SIG-M5 treated with dmso at 0.1 percent for 504 hours (cell line): ENCODE measurements at regions not wholly inside any gene's neighbourhood (a gene's known extent, or its start where the extent isn't known, plus 50 kb on each side); places are given as distances from the start of the nearest gene placed in this dataset.

Source experiments
- DNase-seq: peaks from one replicate; lab custom pipeline; 2025; ENCODE audit not compliant: unreplicated experiment; lab: John Stamatoyannopoulos, UW

DNA sequence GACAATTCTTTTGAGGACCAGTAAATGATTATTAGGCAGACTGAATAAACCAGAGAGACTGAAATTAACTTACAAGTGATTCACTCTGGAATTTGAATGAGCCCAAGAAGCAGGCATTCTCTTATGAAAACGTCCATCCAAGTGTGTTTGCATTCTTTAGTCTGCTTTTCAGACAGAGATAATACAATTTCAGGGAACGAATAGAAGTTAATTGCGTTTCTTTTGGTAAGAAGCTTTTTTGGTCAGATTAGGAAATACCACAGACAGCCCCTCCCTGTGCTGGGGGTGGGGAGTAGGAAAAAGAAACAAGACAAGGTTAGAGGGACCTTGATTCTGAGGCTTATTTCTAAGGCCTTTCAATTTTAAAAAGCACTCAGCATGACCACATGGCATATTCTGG, 874.4 kb downstream of the SUCLG1 start:
- no peak for DNase-seq

DNA sequence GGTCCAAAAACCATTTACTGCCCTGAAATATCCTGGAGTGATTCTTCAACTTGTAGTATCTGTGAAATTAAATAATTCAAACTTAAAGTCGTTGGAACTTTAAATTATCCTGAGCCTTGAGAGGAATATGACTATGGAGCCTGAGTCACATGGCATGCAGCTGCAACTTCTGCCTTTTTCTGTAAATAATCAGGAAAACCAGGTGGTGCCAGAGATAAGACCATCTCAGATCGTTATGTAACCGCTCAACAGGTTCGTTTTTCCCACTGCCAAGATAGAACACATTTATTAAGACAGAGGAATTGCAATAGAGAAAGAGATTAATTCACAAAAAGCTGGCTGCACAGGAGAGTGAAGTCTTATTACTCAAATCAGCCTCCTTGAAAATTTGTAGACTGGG, 876.5 kb downstream of the SUCLG1 start:
- DNase-seq: no peak

DNA sequence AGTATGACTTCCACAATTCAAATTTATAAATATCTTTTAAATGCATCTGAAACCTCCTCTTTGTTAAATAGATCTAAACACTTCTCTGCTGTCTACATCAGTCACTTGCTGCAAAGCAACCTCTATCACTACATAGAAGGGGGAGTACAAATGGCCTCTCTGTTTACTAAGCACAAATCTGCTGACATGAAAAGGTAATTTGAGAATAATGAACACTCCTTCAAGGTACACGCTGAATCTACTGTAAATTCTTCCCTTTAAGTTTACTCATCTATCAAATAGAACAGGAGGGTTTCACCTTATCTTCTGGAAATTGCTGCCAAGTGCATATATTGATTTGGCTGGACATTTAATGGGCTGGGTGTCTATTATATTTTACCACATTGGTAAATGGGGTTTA, 879.6 kb downstream of the SUCLG1 start:
- no peak for DNase-seq

DNA sequence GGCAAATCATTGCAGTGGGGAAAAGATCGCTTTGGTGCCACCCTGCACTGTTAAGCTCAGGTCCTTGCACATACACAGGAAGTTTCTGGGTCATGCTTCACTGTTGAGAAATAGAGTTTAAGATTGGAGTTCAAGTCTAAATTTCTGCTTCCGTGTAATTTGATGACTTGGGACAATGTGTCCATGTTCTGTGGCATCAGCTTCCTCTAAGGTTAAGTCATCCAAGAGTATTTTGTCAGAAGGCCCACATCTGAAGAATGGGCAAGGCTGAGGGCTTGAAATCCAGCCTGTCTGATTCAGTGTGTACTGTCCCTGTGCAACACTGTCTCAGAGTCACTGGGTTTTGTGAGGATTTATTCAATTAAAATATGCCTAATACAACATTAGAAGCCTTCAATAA, 880.7 kb downstream of the SUCLG1 start:
- no peak for DNase-seq

DNA sequence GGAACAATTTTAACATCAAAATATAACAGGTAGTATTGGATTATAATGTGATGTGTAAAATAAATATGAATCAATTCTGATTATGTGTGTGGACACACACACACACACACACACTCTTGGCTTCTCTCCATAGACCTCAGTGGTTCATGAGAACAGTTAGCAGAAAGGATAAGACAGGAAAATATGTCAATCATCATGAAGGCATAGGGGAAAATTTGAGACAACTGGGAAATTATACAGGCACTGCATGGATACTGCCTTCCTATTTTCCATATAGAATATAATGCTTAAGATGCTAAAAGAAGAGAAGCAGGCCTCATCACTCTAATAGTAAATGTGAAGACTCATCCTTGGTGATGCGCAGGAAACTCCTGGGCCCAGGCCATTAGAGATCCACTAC, 884.5 kb downstream of the SUCLG1 start:
- no peak for DNase-seq

DNA sequence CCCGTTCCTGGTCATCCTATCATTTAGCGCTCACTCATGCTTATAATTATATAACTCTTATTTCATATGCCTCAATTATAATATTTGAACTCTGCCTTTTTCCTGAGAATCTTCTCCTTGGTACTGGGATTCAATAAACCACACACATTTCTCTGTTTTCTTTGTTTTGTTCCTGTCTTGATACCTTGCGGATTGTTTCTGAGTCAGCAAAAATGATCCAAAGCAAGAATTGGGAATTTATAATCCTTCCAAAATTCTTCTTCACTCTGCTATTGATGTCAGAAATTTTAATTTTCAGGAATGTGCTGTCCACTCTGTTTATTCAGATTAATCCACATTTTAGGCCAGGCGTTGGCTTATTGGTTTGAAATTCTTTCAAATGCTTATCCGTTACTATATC, 886.0 kb downstream of the SUCLG1 start:
- no peak for DNase-seq

DNA sequence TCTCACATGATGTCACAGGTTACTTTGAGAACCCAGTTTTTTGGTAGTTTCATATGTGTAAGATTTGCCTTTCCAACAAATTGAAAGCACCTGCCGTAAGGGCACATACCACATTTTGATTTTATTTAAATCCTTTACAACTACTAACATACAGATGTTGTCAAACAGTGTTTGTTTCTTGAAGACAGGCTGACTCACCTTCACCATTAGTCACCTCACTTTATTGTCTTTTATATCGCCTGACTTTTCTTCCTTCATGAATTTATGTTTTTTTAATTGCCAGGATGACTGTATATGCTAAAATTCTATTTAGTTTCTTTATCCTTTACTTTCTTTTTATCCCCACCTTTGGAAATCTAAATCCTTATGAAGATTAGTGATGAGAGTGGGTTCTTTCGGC, 886.7 kb downstream of the SUCLG1 start:
- no peak for DNase-seq

DNA sequence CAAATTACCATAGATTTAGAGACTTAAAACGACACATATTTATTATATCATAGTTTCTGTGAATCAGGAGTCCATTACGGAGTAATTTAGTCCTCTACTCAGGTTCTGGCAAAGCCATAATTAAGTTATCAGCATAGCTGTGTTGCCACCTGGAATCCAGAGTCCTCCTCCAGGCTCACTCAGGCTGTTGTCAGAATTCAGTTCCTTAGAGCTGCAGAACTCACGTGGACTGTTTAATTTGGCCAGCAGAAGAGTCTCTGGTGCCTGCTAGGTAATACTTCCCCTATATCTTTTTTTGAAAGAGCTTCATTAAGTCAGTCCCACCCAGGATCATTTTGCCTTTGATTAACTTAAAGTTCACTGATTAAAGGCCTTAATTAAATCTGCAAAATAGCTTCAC, 891.5 kb downstream of the SUCLG1 start:
- no peak for DNase-seq

DNA sequence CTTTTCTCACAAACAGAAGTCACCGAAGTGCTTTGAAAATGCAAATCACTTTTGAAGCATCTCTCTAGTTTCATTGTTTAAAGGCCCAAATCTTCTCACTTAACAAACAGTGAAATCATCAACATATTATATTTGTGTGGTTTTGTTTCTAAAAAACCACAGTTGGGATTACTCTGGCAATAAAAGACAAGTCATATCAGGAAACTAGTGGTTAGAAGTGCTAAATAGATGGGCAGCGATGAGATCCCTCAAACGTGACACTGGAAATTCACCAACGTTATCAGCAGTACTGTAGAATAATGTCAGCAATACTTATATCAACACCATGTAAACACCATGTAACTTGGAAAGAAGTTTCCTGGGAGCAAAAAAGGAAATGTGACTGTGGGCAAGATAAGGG, 893.5 kb downstream of the SUCLG1 start:
- DNase-seq: no peak

DNA sequence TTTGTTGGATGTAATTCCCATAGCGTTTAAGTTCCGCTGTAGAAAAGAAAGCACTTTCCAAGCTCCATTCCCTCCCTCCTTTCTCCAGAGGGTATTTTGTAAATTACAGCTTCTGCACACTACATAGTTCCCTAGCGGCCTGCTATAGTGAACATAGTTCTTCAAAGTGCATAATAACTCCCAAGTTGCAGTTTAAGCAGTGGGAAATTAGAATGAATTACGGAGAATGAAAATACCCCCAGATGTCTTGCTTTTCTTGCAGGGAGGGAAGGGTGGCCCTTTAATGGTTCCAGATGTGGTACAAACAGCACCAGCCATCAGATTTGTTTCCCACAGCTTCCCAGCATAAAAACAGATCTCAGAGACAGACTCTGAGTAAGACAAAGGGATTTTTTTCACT, 893.9 kb downstream of the SUCLG1 start:
- no peak for DNase-seq

DNA sequence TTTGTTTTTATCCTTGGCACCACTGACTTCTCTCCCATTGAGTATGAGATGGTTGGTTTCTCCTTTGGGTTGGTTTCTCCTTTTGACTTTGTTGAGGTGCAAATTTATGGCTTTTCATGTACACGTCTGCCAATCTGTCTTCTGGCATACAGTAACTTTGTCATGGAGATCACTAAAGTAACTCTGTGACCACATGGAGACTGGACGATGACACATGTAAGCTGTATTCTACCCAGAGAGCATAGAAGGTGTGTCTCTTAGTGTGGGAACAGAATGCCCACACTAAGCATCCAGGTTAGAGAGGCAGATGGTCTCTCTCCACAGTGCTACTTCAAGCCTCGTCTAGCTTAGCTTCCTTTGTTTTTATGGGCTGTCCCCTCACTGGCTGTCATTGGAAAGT, 897.5 kb downstream of the SUCLG1 start:
- no peak for DNase-seq

DNA sequence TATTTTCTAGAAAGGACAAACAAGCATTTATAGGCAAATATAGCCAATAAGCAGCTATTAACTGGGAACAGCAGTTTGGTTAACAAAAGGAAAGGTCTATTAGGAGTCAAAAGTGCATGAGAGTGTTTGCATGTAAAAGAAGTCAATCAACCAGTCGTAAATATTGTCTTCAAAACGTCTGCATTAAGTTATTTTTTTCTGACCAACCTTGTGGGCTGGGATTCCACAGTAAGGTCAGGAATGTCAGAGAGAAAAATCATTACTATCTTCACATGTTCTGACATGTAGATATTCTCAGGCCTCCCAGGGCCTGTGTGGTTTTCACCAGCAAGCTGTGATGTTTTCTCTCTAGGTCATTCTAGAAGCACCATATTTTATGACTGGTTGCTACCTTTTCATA, 922.5 kb downstream of the SUCLG1 start:
- no peak for DNase-seq

DNA sequence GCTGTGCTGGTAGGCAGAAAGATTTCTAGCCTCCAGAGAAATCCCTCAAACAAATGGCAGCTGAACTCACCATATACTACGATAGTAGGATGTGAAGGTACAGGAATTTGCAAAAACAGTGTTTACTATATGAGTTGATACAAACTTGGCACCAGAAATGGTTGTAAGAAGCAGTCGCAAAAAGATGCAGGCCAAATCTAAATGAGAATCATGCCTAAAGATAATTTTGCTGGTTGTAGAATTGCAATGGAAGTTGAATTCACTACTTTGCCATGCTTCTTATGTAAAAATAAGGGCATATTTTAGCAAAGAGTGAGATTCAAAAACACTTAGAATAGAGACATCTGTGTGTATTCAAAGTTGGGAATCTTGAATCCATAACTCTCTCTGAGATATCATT, 924.7 kb downstream of the SUCLG1 start:
- DNase-seq: no peak

DNA sequence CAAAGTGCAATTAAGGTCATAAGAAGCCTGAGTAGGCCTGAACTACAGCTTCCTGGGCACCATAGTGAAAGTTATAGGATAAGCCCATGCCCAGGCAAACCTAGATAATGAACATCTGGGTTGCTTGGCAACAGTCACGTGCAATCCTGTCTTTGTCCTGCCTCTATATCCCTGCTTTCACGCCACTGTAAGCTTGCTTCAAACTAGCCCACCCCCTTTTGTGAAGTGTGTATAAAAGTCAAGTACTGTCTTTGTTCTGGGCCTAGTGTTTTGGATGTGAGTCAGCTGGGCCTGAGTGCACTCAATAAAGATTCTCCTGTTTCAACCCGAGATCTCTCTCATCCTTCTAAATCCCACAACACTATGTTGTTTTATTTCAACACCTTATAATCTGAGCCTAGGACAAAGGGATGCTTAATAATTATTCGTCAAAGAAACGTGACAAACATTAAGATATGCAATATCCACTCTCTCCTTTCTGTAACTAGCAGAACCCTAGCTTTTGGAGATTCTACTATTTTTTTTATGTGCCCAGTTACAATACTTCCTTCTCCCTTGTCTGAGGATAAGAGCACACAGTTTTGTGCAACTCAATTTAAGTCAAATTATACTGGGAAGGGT, 927.8 kb downstream of the SUCLG1 start:
- no peak for DNase-seq

DNA sequence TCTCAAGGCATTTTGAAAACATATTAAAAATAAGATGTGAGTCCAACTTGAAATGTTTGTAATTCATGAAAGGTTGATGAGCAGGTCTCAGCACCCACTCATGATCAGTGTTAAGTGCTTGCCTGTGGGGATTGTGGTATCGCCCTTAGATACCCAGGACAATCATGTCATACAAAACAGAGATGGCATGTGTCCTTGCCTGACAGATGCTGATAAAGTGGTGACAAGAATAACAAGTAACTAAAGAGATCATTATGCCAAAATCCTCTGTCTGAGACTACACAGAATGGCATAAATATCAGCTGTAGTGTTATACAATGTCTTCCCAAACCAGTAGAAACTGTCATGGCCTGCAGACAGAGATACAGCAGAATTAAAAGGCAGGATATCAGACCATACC, 930.3 kb downstream of the SUCLG1 start:
- no peak for DNase-seq

DNA sequence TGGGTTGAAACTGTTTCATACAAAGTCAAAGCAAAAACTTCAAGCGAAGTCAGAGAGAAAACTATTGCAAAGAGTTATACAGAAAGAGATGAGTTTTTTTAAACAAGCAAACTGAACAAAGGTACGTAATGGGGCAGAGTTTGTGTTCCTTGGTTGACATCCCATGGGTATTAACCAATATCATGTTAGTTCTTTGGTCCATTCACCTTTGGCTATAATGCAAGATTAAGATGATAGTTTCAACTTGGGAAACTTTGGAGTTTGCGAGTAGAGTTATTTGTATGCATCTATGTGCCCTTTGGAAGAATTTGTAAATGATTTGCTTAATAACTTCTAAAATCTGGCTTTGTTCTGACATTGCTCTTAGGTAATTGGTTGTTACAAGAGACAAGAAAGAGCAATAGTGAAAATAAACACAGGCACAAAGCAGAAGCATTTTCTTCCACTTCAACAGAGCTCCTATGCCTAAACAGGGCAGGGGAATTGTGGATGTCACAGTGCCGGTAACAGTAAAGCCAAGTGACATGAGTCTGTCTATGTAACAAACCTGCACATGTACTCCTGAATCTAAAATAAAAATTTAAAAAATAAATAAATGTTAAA, 936.1 kb downstream of the SUCLG1 start:
- no peak for DNase-seq

DNA sequence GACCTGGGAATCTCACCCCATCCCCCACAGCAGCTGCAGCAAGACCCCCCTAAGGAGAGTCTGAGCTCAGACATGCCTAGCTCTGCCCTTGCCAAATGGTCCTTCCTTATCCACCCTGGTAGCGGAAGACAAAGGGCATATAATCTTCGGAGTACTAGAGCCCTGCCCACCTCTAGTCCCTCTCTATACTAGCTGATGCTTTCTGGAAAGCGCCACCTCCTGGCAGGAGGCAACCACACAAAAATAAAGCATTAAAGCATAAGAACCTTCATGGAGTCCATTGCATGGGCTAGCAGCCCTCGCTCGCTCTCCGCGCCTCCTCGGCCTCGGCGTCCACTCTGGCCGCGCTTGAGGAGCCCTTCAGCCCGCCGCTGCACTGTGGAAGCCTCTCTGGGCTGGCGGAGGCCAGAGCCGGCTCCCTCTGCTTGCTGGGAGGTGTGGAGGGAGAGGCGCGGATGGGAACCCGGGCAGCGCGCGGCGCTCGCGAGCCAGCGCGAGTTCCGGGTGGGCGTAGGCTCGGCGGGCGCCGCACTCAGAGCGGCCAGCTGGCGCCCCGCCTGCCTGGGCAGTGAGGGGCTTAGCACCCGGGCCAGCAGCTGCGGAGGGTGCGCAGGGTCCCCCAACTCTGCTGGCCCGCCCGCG, 941.2 kb downstream of the SUCLG1 start:
- DNase-seq: no peak

DNA sequence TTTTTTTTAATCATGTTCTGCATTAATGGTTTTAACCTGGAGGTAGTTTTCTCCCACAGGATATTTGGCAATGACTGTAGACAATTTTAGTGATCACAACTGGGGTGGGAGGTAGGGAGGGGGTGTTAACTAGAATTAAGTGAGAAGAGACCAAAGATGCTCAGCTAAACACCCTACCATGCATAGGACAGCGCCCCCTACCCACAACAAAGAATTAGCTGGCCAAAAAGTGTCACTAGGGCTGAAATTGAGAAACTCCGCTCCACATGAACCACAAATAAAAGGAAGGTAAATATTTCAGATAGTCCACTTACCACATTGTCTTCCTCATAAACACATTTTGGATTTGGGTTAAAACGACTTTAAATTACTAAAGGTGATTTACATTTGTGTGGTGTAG, 942.6 kb downstream of the SUCLG1 start:
- no peak for DNase-seq

DNA sequence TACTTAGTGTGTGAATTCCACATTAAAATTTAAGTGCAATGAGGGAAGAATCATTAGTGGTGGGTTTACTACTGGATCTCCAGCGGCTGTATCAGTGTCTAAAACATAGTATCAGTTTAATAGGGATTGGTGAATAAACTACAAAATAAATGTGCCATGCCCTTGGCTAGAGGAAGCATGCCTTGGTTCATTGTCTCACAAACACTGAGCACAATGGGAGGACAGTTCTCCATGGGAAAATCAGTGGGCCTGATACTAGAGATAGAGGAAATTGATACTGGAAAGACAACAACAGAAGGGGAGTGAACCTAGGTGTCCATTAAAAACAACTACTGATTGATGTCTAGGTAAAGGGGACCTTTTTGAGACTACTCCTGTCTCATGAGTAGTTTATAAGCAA, 971.6 kb downstream of the SUCLG1 start:
- no peak for DNase-seq

DNA sequence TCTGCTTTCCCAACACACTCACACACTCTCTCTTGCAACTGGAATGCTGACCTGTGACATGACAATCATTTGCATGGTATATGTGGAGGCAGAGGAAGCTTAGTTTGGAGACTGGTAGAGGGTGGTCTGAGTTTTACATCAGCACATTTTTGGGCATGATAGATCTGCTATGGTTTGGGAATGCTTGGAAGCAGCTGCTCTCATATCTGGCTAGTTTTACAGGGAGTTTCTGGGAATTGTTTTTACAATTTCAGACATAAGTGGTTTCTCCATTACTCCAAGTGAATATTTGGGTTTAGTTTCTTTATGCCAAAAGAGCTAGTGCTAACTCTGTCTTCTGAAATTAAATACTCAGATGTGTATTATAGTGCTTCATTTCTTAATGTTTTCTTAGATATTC, 977.6 kb downstream of the SUCLG1 start:
- no peak for DNase-seq

DNA sequence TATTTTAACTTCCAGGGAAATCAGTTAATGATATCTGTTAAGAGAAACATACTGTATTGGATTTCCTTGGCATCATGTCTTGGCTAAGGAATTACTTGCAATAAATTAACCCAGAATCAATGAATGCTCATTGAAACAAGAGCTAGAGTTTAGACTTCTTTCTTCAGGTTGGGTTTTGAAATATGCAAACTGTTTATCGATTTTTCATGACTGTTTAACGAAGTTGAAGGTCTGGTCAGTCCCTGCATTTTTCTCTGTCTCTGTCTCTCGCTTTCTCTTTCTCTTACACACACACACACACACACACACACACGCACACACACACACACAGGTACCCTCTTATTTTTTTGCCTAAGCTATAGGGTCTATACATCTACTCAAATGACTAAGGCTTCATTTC, 981.0 kb downstream of the SUCLG1 start:
- no peak for DNase-seq

DNA sequence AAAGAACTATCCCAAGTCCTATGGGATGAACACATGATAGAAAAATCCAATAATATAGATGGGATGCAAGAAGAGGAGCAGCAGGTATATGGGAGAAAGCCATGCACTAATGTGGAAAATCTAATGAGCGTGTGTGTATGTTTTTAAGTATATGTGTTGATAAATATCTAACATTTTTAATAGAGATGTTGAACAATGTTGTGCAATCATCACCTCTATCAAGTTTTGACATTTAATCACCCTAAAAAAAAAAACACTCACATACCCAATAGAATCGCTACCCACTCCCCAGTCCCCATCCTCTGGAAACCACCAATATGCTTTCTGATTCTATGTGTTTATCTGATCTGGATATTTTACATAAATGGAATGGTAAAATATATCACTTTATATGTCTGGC, 983.7 kb downstream of the SUCLG1 start:
- no peak for DNase-seq

DNA sequence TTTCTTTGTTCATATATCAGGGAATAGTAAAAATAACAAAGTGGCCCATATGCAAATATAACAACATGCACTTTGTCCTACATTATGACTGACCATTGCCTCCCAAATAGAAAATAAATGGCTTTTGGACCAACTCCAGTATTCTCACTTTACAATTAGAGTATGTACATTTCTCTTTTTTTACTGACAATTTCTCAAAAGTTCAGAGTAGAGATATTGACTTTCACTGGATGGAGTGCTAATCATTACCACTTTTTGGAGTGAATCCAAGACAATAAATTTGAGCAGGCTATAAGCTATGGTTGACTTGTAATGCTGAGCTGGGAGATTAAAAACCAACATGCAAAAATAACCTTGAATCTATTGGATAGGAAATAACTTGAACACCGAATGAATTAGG, 987.4 kb downstream of the SUCLG1 start:
- no peak for DNase-seq
